OCI-LY1 (cell line): ENCODE measurements at regions not wholly inside any gene's neighbourhood (a gene's known extent, or its start where the extent isn't known, plus 50 kb on each side); places are given as distances from the start of the nearest gene placed in this dataset.
A peak's percentile ranks its signal among the peaks of the same experiment; 100 is the strongest.
"Not testable (repeated sequence)": the region's sequence is repeated elsewhere in the genome, so short reads cannot be mapped to it uniquely, and the experiment has no call there.

ENCODE experiments used
- H2AFZ ChIP-seq: fragments of 200-600 bp; sonication (generic), shearing (Covaris generic); 2 replicates; pipeline ENCODE4 v1.6.0; 2014; ENCODE audit warnings: antibody characterized with exemption, mild to moderate bottlenecking, low read length
- H3F3A ChIP-seq: fragments of 200-600 bp; sonication (generic), shearing (Covaris generic); 2 replicates; pipeline ENCODE4 v1.6.0; 2014; ENCODE audit warnings: mild to moderate bottlenecking, antibody characterized with exemption, low read length, moderate library complexity; ENCODE audit not compliant: insufficient read depth
- H3K27ac ChIP-seq: fragments of 200-600 bp; sonication (generic); 2 replicates; pipeline ENCODE4 v1.5.1; 2014; ENCODE audit warnings: low read length, mixed run types, mild to moderate bottlenecking, low read depth; ENCODE audit not compliant: poor library complexity, severe bottlenecking
- H3K27me3 ChIP-seq: fragments of 200-600 bp; sonication (generic); 2 replicates; pipeline ENCODE4 v1.6.0; 2014; ENCODE audit warnings: antibody characterized with exemption, mild to moderate bottlenecking, low read length, moderate library complexity; ENCODE audit not compliant: insufficient read depth
- H3K36me3 ChIP-seq: fragments of 200-600 bp; sonication (generic); 2 replicates; pipeline ENCODE4 v1.6.1; 2014; ENCODE audit warnings: mild to moderate bottlenecking, antibody characterized with exemption, low read length, moderate library complexity, mixed read lengths; ENCODE audit not compliant: insufficient read depth
- H3K4me1 ChIP-seq: fragments of 200-600 bp; sonication (generic); 2 replicates; pipeline ENCODE4 v1.5.1; 2014; ENCODE audit warnings: mild to moderate bottlenecking, low read length, moderate library complexity; ENCODE audit not compliant: insufficient read depth, severe bottlenecking
- H3K4me2 ChIP-seq: fragments of 200-600 bp; sonication (generic), shearing (Covaris generic); 2 replicates; pipeline ENCODE4 v1.6.1; 2014; ENCODE audit warnings: low read length
- H3K4me3 ChIP-seq: fragments of 200-600 bp; sonication (generic); 2 replicates; pipeline ENCODE4 v1.5.1; 2014; ENCODE audit warnings: low read length, low read depth, mild to moderate bottlenecking, mixed read lengths; ENCODE audit not compliant: poor library complexity, severe bottlenecking
- H3K79me2 ChIP-seq: fragments of 200-600 bp; shearing (Covaris generic); 2 replicates; pipeline ENCODE4 v1.6.1; 2016; ENCODE audit warnings: mixed run types, low read length, mixed read lengths; ENCODE audit not compliant: insufficient read depth
- H3K9ac ChIP-seq: fragments of 200-600 bp; sonication (generic), shearing (Covaris generic); 2 replicates; pipeline ENCODE4 v1.6.1; 2014; ENCODE audit warnings: mild to moderate bottlenecking, low read length, mixed read lengths
- H3K9me2 ChIP-seq: fragments of 200-600 bp; sonication (generic), shearing (Covaris generic); 2 replicates; pipeline ENCODE4 v1.6.1; 2014; ENCODE audit warnings: low read depth, mild to moderate bottlenecking, low read length, mixed read lengths
- H3K9me3 ChIP-seq: fragments of 200-600 bp; shearing (Covaris generic); 2 replicates; pipeline ENCODE4 v1.6.1; 2014; ENCODE audit warnings: low read length, mixed read lengths
- H4K20me1 ChIP-seq: fragments of 200-600 bp; sonication (generic), shearing (Covaris generic); 2 replicates; pipeline ENCODE4 v1.6.0; 2016; ENCODE audit warnings: mild to moderate bottlenecking, low read length; ENCODE audit not compliant: insufficient read depth
- CTCF ChIP-seq: fragments of 200-600 bp; sonication (generic), shearing (Covaris generic); IDR thresholded peaks from 2 replicates; pipeline ENCODE4 v1.5.1; 2017; ENCODE audit warnings: mild to moderate bottlenecking, antibody characterized with exemption, low read length, moderate library complexity, mixed read lengths
- EZH2 ChIP-seq: fragments of 200-600 bp; sonication (generic), shearing (Covaris generic); IDR thresholded peaks from 2 replicates; pipeline ENCODE4 v1.8.0; 2017; ENCODE audit warnings: borderline replicate concordance, mixed run types, mild to moderate bottlenecking, antibody characterized with exemption, low read length, moderate library complexity, mixed read lengths

GRCh38 chr14:88098163-88098562, 93.2 kb downstream of the GPR65 start:
- no peaks in the 10 kb centered on the region for H3K9me2 ChIP-seq
- H3K27ac ChIP-seq, result no peak overlapping the region
- H3K9ac ChIP-seq, result no peak overlapping the region
- H3K4me3 ChIP-seq, result no peak overlapping the region
- no peaks in the 10 kb centered on the region for H4K20me1 ChIP-seq
- no peak for TF ChIP-seq CTCF
- TF ChIP-seq EZH2, result no peak
- no peaks in the 10 kb centered on the region for H3K36me3 ChIP-seq
- no peaks in the 10 kb centered on the region for H3K27me3 ChIP-seq
- no peak overlapping the region for H3K4me2 ChIP-seq
- no peak overlapping the region for H2AFZ ChIP-seq
- no peaks in the 10 kb centered on the region for H3K9me3 ChIP-seq
- H3K79me2 ChIP-seq, result no peaks in the 10 kb centered on the region
- no peaks in the 10 kb centered on the region for H3K4me1 ChIP-seq
- no peaks in the 10 kb centered on the region for H3F3A ChIP-seq

GRCh38 chr14:88104710-88105109, 99.8 kb downstream of the GPR65 start:
- no peak overlapping the region for H2AFZ ChIP-seq
- H3K27ac ChIP-seq, result no peak overlapping the region
- H3K4me1 ChIP-seq, result no peaks in the 10 kb centered on the region
- H3K4me2 ChIP-seq, result no peak overlapping the region
- no peaks in the 10 kb centered on the region for H3K79me2 ChIP-seq
- no peaks in the 10 kb centered on the region for H3K27me3 ChIP-seq
- H3K9me3 ChIP-seq, result no peaks in the 10 kb centered on the region
- no peak overlapping the region for H3K4me3 ChIP-seq
- no peak for TF ChIP-seq CTCF
- TF ChIP-seq EZH2, result no peak
- no peak overlapping the region for H3K9ac ChIP-seq
- H3F3A ChIP-seq, result no peaks in the 10 kb centered on the region
- no peaks in the 10 kb centered on the region for H3K36me3 ChIP-seq
- H3K9me2 ChIP-seq, result no peaks in the 10 kb centered on the region
- no peaks in the 10 kb centered on the region for H4K20me1 ChIP-seq

- Histone ChIP-seq H3K9me2 (no peaks in the 10 kb centered on the region), H3K4me3 (no peak overlapping the region), H3K9me3 (no peaks in the 10 kb centered on the region), H3F3A (no peaks in the 10 kb centered on the region), H3K4me2 (no peak overlapping the region), H3K27me3 (no peaks in the 10 kb centered on the region), H3K36me3 (no peaks in the 10 kb centered on the region), H3K27ac (no peak overlapping the region), H4K20me1 (no peaks in the 10 kb centered on the region), H3K4me1 (no peaks in the 10 kb centered on the region), H2AFZ (no peak overlapping the region), H3K9ac (no peak overlapping the region), H3K79me2 (no peaks in the 10 kb centered on the region)
- TF ChIP-seq EZH2 (no peak), CTCF (no peak)
Observed at GRCh38 chr14:88106377-88106776, 101.4 kb downstream of the GPR65 start.

- not testable (repeated sequence) for H3K9me3 ChIP-seq, H3F3A ChIP-seq, H3K27me3 ChIP-seq, H3K79me2 ChIP-seq, H3K9ac ChIP-seq, H2AFZ ChIP-seq, H3K9me2 ChIP-seq, H3K4me2 ChIP-seq, H3K36me3 ChIP-seq, H3K27ac ChIP-seq, H4K20me1 ChIP-seq
- peaks cover 26% of the 10 kb centered on the region for H3K4me1 ChIP-seq
- peak overlapping the region; percentile 22 for H3K4me3 ChIP-seq
Observed at GRCh38 chr14:88127669-88128068, 122.7 kb downstream of the GPR65 start.
